Putamen (tissue), 1 donor: ENCODE measurements at regions not wholly inside any gene's neighbourhood (a gene's known extent, or its start where the extent isn't known, plus 50 kb on each side); places are given as distances from the start of the nearest gene placed in this dataset.
"Not testable (repeated sequence)": the region's sequence is repeated elsewhere in the genome, so short reads cannot be mapped to it uniquely, and the experiment has no call there.

Experiments used
- DNase-seq: peaks from one replicate; pipeline ENCODE4 v3.0.0-alpha.2; 2016; ENCODE audit warnings: low spot score

- no peak for DNase-seq
These were observed 75.2 kb upstream of the CD28 start for GRCh38 chr2:203631068-203631757.

DNA sequence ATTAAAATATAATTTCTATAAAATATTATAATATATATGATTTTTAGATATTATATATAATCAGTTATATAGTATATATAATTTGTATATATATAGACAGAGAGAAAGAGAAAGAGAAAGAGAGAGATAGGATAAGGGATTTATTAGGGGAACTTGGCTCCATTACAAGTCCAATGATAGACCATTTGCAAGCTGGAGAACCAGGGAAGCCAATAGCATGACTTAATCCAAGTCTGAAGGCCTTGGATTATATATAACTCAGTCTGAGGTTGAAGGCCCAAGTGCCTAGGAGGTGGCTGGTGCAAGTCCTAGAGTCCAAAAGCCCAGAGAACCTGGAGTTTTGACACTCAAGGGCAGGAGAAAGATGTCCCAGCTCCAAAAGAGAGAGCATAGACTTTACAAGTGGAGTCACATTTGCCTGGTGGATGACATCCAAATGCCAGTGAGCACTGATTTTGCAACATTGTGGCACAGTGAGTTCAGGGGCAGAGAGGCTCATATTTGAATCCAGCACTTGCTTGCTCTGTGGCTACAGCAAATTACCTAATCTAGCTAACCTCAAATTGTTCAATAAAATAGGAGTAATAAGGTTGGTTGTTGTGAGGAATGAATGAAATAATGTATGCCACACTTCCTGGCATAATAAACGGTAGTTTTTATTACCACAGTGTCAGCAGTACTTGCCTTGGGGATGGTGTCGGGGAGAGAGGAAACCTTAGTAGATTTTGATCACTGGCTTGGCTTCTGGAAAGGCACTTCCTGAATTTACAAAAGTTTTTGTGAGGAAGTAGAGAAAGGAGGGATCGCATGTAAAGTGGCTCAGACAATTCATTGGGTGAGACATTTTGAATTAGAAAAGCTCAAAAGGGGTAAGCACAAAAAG is 69.6 kb upstream of the CD28 start:
- DNase-seq: no peak

- no peak for DNase-seq
These were observed 68.8 kb upstream of the CD28 start for GRCh38 chr2:203637471-203638167.

GRCh38 chr2:203641865-203642264 is 64.6 kb upstream of the CD28 start:
- not testable (repeated sequence) for DNase-seq

GRCh38 chr2:203642841-203643240 is 63.6 kb upstream of the CD28 start:
- DNase-seq: not testable (repeated sequence)

DNA sequence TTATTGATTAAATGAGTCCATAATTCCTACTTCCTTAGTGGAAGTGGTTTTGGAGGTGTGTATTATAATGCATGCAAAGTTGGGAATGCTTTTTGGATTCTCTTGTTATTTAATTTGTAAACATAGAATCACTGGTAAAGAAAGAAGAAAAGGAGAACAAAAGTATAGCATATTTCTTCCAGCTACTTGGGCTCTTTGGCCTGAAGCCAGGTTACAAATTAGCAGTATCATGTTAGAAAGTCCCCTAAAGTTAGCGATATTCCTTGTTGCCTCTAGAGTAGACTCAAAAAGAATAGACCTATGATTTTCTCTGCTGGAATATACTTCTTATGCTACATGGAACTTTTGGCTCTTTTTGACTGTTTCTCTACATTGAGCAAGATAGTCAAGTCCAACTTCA is 60.6 kb upstream of the CD28 start:
- no peak for DNase-seq

DNA sequence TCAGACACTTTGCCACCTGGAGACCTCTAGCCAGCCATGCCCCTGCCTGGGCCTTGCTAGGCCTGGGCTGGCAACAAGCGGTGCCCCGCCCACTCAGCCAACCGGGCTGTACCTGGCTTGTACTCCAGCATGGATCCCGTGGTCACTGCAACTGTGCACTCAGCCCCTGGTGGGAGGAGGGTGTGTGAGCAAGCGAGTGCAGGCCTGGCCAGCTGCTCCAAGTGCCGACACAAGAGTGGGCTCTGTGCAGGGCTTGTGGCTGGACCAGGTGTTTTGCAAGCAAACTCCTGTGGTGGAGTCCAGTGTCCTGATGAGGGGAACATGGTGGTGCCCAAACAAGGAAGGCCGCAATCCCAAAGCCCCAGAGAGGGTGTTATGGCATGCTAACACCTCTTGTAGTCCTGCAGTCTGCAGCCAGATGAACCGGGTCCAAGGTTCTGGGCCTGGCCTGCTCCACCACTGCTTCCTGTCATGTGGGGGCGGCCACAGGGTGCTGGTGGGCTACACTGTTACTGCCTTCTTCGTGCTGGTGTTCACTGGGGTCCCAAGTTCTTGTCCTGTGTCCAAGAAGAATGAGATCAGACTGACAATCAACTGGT is 60.1 kb upstream of the CD28 start:
- no peak for DNase-seq

GRCh38 chr2:203646961-203647360 is 59.5 kb upstream of the CD28 start:
- DNase-seq: no peak

- DNase-seq: no peak
These were observed 58.9 kb upstream of the CD28 start for GRCh38 chr2:203647579-203647978.

DNA sequence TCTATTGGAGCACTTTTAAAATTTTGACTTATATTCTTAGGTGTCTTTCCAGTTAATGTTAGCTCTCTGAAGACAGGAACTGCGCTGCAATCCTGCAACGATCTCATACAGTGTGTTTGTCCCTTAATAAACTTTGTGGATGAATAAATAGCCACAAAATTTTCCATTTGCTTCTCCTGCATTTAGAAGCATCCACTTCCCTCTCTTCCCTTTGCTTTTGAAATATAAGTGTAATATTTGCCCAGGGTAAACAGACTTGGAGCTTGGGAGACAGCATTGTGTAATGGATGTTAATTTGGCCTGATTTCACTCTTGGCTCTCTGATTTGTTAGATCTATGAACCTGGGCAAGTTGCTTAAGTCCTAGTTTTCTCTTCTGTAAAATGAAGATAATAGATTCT is 58.2 kb upstream of the CD28 start:
- DNase-seq: no peak

- DNase-seq: no peak
These were observed 57.1 kb upstream of the CD28 start for GRCh38 chr2:203649176-203649814.

GRCh38 chr2:203650860-203651613 is 55.4 kb upstream of the CD28 start:
- DNase-seq: peak; percentile 74

DNA sequence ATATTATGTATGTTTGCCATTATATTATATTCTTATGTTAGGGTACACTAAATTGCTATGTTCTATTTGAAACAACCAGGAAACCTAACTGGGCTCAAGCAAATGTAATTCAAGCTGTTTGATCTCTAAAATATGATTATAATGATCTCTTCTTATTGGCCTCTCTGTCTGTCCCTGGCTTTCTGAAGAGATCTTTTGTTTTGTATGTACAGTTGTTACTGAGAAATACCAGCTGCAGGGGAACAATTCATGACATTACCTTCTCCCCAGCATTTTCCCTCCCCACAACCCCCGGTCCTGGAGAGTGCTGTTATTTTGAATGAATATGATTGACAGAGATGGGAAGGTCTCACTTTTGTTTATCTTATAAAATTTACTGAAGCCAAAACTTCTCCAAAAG is 54.8 kb upstream of the CD28 start:
- peak; percentile 17 for DNase-seq

GRCh38 chr2:203654826-203655225 is 51.6 kb upstream of the CD28 start:
- DNase-seq: no peak

- peak; percentile 42 for DNase-seq
These were observed 49.7 kb upstream of the CD28 start for GRCh38 chr2:203656522-203657287.
